ENCODE measurements at regions not wholly inside any gene's neighbourhood (a gene's known extent, or its start where the extent isn't known, plus 50 kb on each side); places are given as distances from the start of the nearest gene placed in this dataset.

GRCh38 chr4:22071749-22072148, 123.2 kb upstream of the KCNIP4 start:
- peaks cover 9% of the 10 kb centered on the region for H3K9me3 Mint-ChIP-seq (ENCODE audit: unreplicated experiment)
- no peak overlapping the region for H3K4me3 Mint-ChIP-seq (ENCODE audit: unreplicated experiment)
- FAIRE-seq (no peak), DNase-seq (ENCODE audit: low read depth) (peak; percentile 5)
- no peak for TF ChIP-seq EZH2 (IDR thresholded peaks at IDR 0.05; ENCODE audit: insufficient read depth, low read length)
- no peak for TF ChIP-seq CTCF (IDR thresholded peaks at IDR 0.05; ENCODE audit: insufficient read depth, low read depth, low read length)
- no peaks in the 10 kb centered on the region for H3K4me1 Mint-ChIP-seq (ENCODE audit: low read depth, unreplicated experiment)
- Histone ChIP-seq H3K27me3 (ENCODE audit: insufficient read depth, low read length) (no peaks in the 10 kb centered on the region), H3K79me2 (ENCODE audit: insufficient read depth, low read length) (no peaks in the 10 kb centered on the region), H3K4me2 (ENCODE audit: low read length) (no peak overlapping the region), H2AFZ (ENCODE audit: low read depth, low read length) (no peak overlapping the region), H3K9ac (ENCODE audit: low read length) (no peak overlapping the region), H3K36me3 (ENCODE audit: insufficient read depth, low read length) (no peaks in the 10 kb centered on the region), H3K9me3 (ENCODE audit: insufficient read depth, low read depth, low read length) (no peaks in the 10 kb centered on the region), H3K27ac (ENCODE audit: low read depth, low read length) (no peak overlapping the region), H3K4me1 (ENCODE audit: insufficient read depth, low read length) (no peaks in the 10 kb centered on the region), H3K4me3 (ENCODE audit: insufficient read depth, low read depth, low read length) (no peak overlapping the region), H4K20me1 (ENCODE audit: insufficient read depth, low read length) (no peaks in the 10 kb centered on the region)
- H3K27ac Mint-ChIP-seq (ENCODE audit: unreplicated experiment): no peak overlapping the region
- no peaks in the 10 kb centered on the region for H3K27me3 Mint-ChIP-seq (ENCODE audit: low read depth, unreplicated experiment)
- H3K36me3 Mint-ChIP-seq (ENCODE audit: low read depth, unreplicated experiment): no peaks in the 10 kb centered on the region

- no peak overlapping the region for H2AFZ ChIP-seq (ENCODE audit: low read depth, low read length)
- H3K9ac ChIP-seq (ENCODE audit: low read length): no peak overlapping the region
- H3K27me3 ChIP-seq (ENCODE audit: insufficient read depth, low read length): no peaks in the 10 kb centered on the region
- no peaks in the 10 kb centered on the region for H3K4me1 Mint-ChIP-seq (ENCODE audit: low read depth, unreplicated experiment)
- no peaks in the 10 kb centered on the region for H3K27me3 Mint-ChIP-seq (ENCODE audit: low read depth, unreplicated experiment)
- no peak overlapping the region for H3K27ac Mint-ChIP-seq (ENCODE audit: unreplicated experiment)
- TF ChIP-seq CTCF (IDR thresholded peaks at IDR 0.05; ENCODE audit: insufficient read depth, low read depth, low read length): no peak
- TF ChIP-seq EZH2 (IDR thresholded peaks at IDR 0.05; ENCODE audit: insufficient read depth, low read length): no peak
- no peak overlapping the region for H3K4me3 Mint-ChIP-seq (ENCODE audit: unreplicated experiment)
- H3K4me2 ChIP-seq (ENCODE audit: low read length): no peak overlapping the region
- H4K20me1 ChIP-seq (ENCODE audit: insufficient read depth, low read length): no peaks in the 10 kb centered on the region
- no peak overlapping the region for H3K27ac ChIP-seq (ENCODE audit: low read depth, low read length)
- no peaks in the 10 kb centered on the region for H3K79me2 ChIP-seq (ENCODE audit: insufficient read depth, low read length)
- H3K9me3 Mint-ChIP-seq (ENCODE audit: unreplicated experiment): peaks cover 9% of the 10 kb centered on the region
- no peak for DNase-seq (ENCODE audit: low read depth)
- no peaks in the 10 kb centered on the region for H3K4me1 ChIP-seq (ENCODE audit: insufficient read depth, low read length)
- no peaks in the 10 kb centered on the region for H3K9me3 ChIP-seq (ENCODE audit: insufficient read depth, low read depth, low read length)
- H3K36me3 ChIP-seq (ENCODE audit: insufficient read depth, low read length): no peaks in the 10 kb centered on the region
- H3K36me3 Mint-ChIP-seq (ENCODE audit: low read depth, unreplicated experiment): no peaks in the 10 kb centered on the region
- H3K4me3 ChIP-seq (ENCODE audit: insufficient read depth, low read depth, low read length): no peak overlapping the region
- no peak for FAIRE-seq
Measured at GRCh38 chr4:22070256-22070655, 121.7 kb upstream of the KCNIP4 start.

- no peak overlapping the region for H3K27ac Mint-ChIP-seq (ENCODE audit: unreplicated experiment)
- H3K9me3 ChIP-seq (ENCODE audit: insufficient read depth, low read depth, low read length): no peaks in the 10 kb centered on the region
- TF ChIP-seq CTCF (IDR thresholded peaks at IDR 0.05; ENCODE audit: insufficient read depth, low read depth, low read length) (no peak), EZH2 (IDR thresholded peaks at IDR 0.05; ENCODE audit: insufficient read depth, low read length) (no peak)
Measured at GRCh38 chr4:22063613-22064012, 115.0 kb upstream of the KCNIP4 start.

More at GRCh38 chr4:22063613-22064012, 115.0 kb upstream of the KCNIP4 start:
- Histone ChIP-seq H3K27me3 (ENCODE audit: insufficient read depth, low read length) (no peaks in the 10 kb centered on the region), H3K79me2 (ENCODE audit: insufficient read depth, low read length) (no peaks in the 10 kb centered on the region), H3K36me3 (ENCODE audit: insufficient read depth, low read length) (no peaks in the 10 kb centered on the region), H4K20me1 (ENCODE audit: insufficient read depth, low read length) (no peaks in the 10 kb centered on the region), H3K4me2 (ENCODE audit: low read length) (no peak overlapping the region), H3K27ac (ENCODE audit: low read depth, low read length) (no peak overlapping the region), H3K4me3 (ENCODE audit: insufficient read depth, low read depth, low read length) (no peak overlapping the region), H3K4me1 (ENCODE audit: insufficient read depth, low read length) (no peaks in the 10 kb centered on the region), H2AFZ (ENCODE audit: low read depth, low read length) (no peak overlapping the region), H3K9ac (ENCODE audit: low read length) (no peak overlapping the region)
- Mint-ChIP-seq H3K36me3 (ENCODE audit: low read depth, unreplicated experiment) (no peaks in the 10 kb centered on the region), H3K4me3 (ENCODE audit: unreplicated experiment) (no peak overlapping the region), H3K27me3 (ENCODE audit: low read depth, unreplicated experiment) (no peaks in the 10 kb centered on the region), H3K4me1 (ENCODE audit: low read depth, unreplicated experiment) (peaks cover 8% of the 10 kb centered on the region), H3K9me3 (ENCODE audit: unreplicated experiment) (no peaks in the 10 kb centered on the region)
- DNase-seq (ENCODE audit: low read depth) (no peak), FAIRE-seq (no peak)

Data from astrocyte (in vitro differentiated cells and primary cell).